MCF 10A (cell line): ENCODE measurements at regions not wholly inside any gene's neighbourhood (a gene's known extent, or its start where the extent isn't known, plus 50 kb on each side); places are given as distances from the start of the nearest gene placed in this dataset.

Source experiments
- BruUV-seq: library from RNA; stranded (reverse); fragments of 400-500 nt; replicated peaks from 2 replicates; lab custom pipeline; 2021; lab: Mats Ljungman, UMichigan
- CTCF ChIA-PET: fragments of 300-600 bp; sonication (Branson Sonifier 250); formaldehyde crosslinking; extraction: SDS; loops from one replicate; lab custom pipeline; 2021; ENCODE audit warnings: antibody characterized with exemption, inconsistent platforms; lab: Yijun Ruan, JAX
- POLR2A ChIA-PET: fragments of 300-600, 350-650 bp; sonication (Branson Sonifier 250); formaldehyde crosslinking; extraction: SDS; loops from one replicate; lab custom pipeline; 2020; ENCODE audit warnings: antibody characterized with exemption, inconsistent platforms; lab: Yijun Ruan, JAX
- DNase-seq: peaks from one replicate; pipeline ENCODE4 v3.0.0-alpha.2; 2018; ENCODE audit not compliant: unreplicated experiment
- H3K27ac Mint-ChIP-seq: one replicate; pipeline ENCODE4 v1.8.0; 2022; ENCODE audit warnings: mild to moderate bottlenecking, low read depth, mixed read lengths; ENCODE audit not compliant: unreplicated experiment
- H3K27me3 Mint-ChIP-seq: one replicate; pipeline ENCODE4 v1.8.0; 2022; ENCODE audit warnings: mixed read lengths; ENCODE audit not compliant: insufficient read depth, unreplicated experiment
- H3K36me3 Mint-ChIP-seq: one replicate; pipeline ENCODE4 v1.8.0; 2022; ENCODE audit warnings: mild to moderate bottlenecking, moderate library complexity, mixed read lengths; ENCODE audit not compliant: insufficient read depth, unreplicated experiment
- H3K4me1 Mint-ChIP-seq: one replicate; pipeline ENCODE4 v1.8.0; 2022; ENCODE audit warnings: mixed read lengths; ENCODE audit not compliant: insufficient read depth, unreplicated experiment
- H3K4me3 Mint-ChIP-seq: one replicate; pipeline ENCODE4 v1.8.0; 2022; ENCODE audit warnings: mild to moderate bottlenecking, moderate library complexity, mixed read lengths; ENCODE audit not compliant: unreplicated experiment
- H3K9me3 Mint-ChIP-seq: one replicate; pipeline ENCODE4 v1.8.0; 2022; ENCODE audit warnings: mixed read lengths; ENCODE audit not compliant: unreplicated experiment
- CTCF ChIP-seq: fragments of 200-600 bp; IDR thresholded peaks from one replicate; pipeline ENCODE4 v1.8.0; 2022; ENCODE audit warnings: antibody characterized with exemption, mild to moderate bottlenecking; ENCODE audit not compliant: unreplicated experiment
- intact Hi-C: fragments of 100-400 bp; cut with micrococcal nuclease; formaldehyde crosslinking; loops from 2 replicates; pipeline ENCODE4 v1.14.1; 2022

GRCh38 chr16:66264311-66265047, 102.0 kb upstream of the CDH5 start:
- BruUV-seq = no TSS peak
- DNase-seq = no peak
- Mint-ChIP-seq H3K4me3 (no peak overlapping the region), H3K4me1 (no peaks in the 10 kb centered on the region), H3K27ac (no peak overlapping the region), H3K27me3 (no peaks in the 10 kb centered on the region), H3K9me3 (no peaks in the 10 kb centered on the region), H3K36me3 (no peaks in the 10 kb centered on the region)
- no peak for TF ChIP-seq CTCF
- CTCF ChIA-PET = no interaction called here
- intact Hi-C loops = no loop called here
- POLR2A ChIA-PET = no interaction called here

GRCh38 chr16:66263973-66264310, 102.5 kb upstream of the CDH5 start:
- no peak for DNase-seq
- Mint-ChIP-seq H3K36me3 (no peaks in the 10 kb centered on the region), H3K4me3 (no peak overlapping the region), H3K4me1 (no peaks in the 10 kb centered on the region), H3K27me3 (no peaks in the 10 kb centered on the region), H3K27ac (no peak overlapping the region), H3K9me3 (no peaks in the 10 kb centered on the region)
- no TSS peak for BruUV-seq
- intact Hi-C loops = no loop called here
- CTCF ChIA-PET = interaction anchor here (1.2 kb wide), 1 partner anchor 12 kb away, joined by 6 read pairs; no protein-coding TSS in a partner anchor
- TF ChIP-seq CTCF = no peak
- POLR2A ChIA-PET = no interaction called here

GRCh38 chr16:66263168-66263972, 103.1 kb upstream of the CDH5 start:
- no peak overlapping the region for H3K27ac Mint-ChIP-seq
- CTCF ChIA-PET = interaction anchor here (1.2 to 1.9 kb wide), 3 partner anchors 9 to 12 kb away, joined by 5 to 8 read pairs (median 6); no protein-coding TSS in a partner anchor
- no peak for DNase-seq
- H3K4me3 Mint-ChIP-seq = no peak overlapping the region
- H3K4me1 Mint-ChIP-seq = no peaks in the 10 kb centered on the region
- no TSS peak for BruUV-seq
- TF ChIP-seq CTCF = no peak
- H3K27me3 Mint-ChIP-seq = no peaks in the 10 kb centered on the region
- intact Hi-C loops = no loop called here
- POLR2A ChIA-PET = no interaction called here
- H3K36me3 Mint-ChIP-seq = no peaks in the 10 kb centered on the region
- no peaks in the 10 kb centered on the region for H3K9me3 Mint-ChIP-seq
